ENCODE measurements at regions not wholly inside any gene's neighbourhood (a gene's known extent, or its start where the extent isn't known, plus 50 kb on each side); places are given as distances from the start of the nearest gene placed in this dataset.
"Not testable (repeated sequence)": the region's sequence is repeated elsewhere in the genome, so short reads cannot be mapped to it uniquely, and the experiment has no call there.

- no peak for DNase-seq
Measured at GRCh38 chr7:130850956-130851355, 116.9 kb upstream of the KLF14 start.

GRCh38 chr7:130852867-130853266 is 118.9 kb upstream of the KLF14 start:
- DNase-seq, result no peak

DNA sequence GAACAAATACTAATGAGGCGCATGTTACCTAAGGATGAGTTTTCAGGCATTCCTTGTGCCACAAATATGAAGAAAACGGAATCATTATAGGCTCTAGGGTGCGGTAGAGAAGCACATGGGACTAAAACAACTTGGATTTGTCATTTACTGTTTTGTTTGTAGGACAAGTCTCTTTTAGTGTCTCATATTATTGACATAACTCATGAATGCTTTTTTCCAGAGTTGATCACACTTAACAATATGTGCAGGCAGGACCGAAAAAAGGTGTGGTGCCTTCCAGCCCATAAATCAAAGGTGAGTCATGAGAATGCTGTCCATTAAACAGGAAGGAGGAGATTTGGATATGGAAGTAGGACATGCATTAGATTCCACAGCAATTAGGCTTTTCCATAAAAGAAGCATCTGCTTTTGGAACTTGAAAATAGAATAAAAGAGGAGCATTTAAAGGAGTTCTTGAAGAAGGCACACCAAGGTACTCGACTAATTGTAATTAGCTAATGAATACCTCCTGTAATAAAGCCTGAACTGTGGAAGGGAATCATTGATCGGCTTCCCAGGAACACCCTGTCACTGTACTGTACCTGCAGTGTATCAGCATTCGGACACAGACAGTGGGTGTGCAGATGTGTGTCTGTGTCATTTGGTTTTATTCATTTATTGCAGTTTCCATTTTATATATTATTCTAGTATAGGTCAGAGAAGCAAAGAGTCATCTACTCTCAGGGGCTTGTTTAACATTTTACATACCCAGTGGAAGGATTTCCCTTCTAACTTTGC is 119.7 kb upstream of the KLF14 start:
- DNase-seq, result no peak

- no peak for DNase-seq
Measured at GRCh38 chr7:130854481-130854880, 120.5 kb upstream of the KLF14 start.

GRCh38 chr7:130856866-130857265 is 122.9 kb upstream of the KLF14 start:
- DNase-seq, result no peak

DNA sequence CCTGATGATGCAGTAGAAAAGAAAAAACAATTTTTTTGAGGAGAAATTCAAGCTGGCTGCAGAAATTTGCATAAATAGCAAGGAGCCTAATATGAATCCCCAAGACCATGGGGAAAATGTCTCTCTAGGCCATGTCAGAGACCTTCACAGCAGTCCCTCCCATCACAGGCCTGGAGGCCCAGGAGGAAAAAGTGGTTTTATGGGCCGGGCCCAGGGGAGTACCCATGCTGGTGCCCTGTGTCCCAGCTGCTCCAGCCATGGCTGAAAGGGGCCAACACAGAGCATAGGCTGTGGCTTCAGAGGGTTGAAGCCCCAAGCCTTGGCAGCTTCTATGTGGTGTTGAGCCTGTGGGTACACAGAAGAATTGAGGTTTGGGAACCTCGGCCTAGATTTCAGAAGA is 126.8 kb upstream of the KLF14 start:
- not testable (repeated sequence) for DNase-seq

DNA sequence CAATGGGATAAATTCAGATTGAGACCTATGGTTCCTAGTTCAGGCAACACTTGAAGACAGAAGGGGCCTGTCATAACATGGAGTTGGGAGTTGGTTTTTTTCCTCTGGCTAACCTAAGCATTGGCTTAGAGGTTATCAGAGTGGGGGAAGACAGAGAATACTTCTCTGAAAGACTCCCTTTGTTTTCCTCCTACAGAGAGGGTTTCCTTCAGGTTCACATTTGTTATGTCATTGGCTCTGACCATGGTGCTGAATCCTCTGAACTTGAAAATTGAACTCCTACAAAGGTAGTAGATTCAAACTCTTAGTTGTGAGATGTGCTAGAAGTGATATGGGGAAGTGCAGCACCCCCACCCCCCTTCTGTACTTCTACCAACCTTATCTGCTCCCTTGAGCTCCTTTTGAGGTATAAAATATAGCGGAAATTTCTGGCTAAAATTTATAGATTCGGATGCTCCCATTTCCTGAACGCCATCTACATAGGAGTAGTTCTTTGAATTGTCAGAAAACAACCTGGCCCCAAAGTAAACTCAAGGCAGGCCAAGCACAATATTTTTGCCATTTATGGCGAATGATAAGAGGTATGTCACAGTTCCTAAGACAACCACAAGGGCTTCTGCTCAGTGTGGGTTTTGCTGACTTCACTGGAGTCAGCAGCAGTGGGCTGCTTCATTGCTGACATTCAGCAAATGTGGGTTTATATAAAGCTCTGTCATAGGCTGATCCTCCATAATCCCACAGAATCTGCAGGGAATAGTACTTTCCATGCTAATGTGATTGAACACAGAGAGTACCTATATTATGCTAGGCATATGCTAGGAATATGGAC is 131.6 kb upstream of the KLF14 start:
- DNase-seq, result no peak

DNA sequence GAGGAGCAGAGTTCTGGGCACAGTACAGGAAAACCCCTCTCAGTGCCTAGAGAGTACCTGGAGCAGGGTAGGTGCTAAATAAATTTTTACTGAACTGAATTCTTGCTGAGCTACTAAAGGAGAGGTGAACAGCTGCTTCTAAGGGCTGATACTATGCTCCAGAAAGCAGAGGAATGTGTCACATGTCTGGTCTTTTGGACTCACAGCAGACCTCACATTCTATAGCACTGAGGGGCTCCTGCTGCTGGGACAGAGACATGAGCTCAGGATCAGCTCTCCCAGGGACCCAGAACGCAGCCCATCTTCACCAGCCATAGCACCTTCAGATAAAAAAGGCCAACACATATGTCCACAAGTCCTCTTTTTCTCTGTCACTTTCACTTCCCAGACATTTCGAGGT is 133.0 kb upstream of the KLF14 start:
- DNase-seq, result no peak

DNA sequence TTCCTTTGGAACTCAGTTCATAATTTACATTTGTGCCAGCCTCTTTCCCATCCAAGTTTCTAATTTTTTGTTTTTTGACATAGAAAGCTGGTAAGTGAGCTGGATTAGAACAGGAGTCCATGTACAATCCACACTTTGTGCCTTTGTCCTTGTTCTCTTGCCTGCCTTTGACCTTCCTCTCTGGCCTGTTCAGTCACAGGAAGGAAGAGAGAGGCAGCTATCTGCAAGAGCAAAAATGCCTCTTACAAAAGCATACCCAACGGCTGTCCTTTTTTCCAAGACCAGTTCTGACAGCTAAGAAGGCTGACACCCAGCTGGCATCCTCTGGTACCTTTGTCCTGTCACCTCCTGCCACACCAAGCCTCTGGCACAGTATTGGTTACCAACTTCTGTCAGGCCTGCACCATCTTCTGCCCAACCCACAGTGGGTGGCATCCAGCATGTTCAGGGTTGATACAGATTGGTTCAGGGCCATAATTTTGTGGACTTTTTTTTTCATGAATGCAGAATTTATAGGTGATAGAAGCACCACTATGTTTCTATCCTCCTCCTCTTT is 133.7 kb upstream of the KLF14 start:
- no peak for DNase-seq

- no peak for DNase-seq
Measured at GRCh38 chr7:130868139-130868538, 134.1 kb upstream of the KLF14 start.

DNA sequence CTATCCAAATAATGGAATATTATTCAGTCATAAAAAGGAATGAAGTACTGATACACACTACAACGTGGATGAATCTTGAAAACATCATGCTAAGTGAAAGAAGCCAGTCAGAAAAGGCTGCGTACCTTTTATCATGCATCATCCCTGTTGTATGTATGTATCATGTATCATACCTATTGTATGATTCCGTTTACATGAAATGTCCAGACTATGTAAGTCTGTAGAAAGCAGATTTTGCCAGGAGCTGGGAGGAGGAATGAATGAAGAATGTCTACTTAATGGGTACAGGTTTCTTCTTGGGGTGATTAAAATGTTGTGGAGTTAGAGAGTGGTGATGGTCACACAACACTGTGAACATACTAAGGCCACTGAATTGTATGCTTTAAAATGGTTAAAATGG is 135.9 kb upstream of the KLF14 start:
- DNase-seq, result no peak

DNA sequence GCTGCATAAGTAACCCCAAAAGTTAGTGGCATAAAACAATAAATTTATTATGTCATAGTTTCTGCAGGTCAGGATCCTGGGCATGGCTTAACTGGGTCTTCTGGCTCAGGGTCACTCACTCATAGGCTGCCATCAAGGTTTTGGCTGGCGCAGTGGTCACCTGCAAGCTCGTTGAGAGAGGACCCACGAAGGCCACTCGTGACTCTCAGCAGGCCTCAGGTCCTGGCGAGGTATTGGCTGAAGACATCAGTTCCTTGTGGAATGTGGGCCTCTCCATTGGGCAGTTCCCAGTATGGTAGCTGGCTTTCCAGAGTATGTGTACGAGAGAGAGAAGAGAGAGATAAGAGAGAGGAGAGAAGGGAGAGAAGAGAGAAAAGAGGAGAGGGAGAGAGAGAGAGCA is 138.3 kb upstream of the KLF14 start:
- DNase-seq, result no peak

- DNase-seq, result no peak
Measured at GRCh38 chr7:130872756-130873448, 138.9 kb upstream of the KLF14 start.

DNA sequence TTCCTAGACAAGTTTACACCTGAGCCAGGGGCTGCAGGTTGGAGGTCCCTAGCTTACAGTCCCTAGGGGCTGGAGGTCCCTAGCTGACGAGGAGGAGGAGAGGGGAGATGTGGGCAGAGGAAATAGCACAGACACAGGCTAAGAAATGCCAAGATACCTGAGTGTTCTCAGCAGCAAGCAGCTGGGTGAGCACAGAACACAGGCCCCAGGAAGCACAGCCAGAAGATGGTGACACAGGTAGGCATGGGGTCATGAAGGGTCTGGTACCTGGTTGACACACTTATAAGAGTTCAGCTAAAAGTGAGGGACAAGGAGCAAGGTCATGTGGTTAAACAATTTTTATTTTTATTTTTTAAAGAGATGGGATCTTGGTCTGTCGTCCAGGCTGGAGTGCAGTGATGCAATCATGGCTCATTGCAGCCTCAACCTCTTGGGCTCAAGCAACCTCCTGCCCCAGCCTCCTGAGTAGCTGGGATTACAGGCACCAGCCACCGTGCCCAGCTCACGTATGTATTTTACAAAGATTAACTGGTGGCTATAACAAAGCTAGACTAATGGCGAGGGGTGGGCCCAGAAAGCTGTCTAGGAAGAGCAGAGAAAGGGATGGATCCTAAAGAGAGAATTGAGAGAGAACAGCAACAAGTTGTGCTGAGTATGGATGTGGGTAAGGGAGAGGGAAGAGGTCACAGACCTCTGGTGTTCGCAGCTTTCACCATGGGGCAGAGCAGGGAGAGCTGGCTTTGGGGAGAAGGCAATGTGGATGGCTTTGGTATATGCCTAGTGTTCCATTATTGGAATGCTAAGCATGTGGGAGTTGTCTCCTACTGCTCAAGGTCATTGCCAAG is 140.3 kb upstream of the KLF14 start:
- no peak for DNase-seq

DNA sequence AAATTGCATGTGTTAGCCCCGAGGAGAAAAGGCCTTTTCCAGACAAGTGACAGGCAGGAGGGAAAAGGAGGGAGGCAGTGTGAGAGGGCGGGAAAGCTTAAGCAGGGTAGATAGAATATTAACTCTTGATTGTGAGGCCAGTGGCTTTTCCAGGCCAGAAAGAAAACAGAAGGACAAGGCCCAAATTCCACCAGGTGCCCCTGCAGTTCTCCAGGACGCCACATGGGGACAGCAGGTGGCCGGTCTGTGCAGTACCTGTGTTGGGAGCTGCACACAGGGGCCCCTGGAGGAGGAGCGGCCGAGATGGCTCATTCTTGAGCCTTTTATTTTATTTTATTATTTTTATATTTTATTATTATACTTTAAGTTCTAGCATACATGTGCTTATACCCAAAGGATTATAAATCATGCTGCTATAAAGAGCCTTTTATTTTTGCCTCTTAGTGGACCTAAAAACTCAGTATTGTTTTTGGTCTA is 141.3 kb upstream of the KLF14 start:
- DNase-seq, result peak; percentile 13

- no peak for DNase-seq
Measured at GRCh38 chr7:130875901-130876300, 141.9 kb upstream of the KLF14 start.

GRCh38 chr7:130877236-130877990 is 143.4 kb upstream of the KLF14 start:
- DNase-seq, result no peak

GRCh38 chr7:130877991-130878305 is 143.9 kb upstream of the KLF14 start:
- DNase-seq, result no peak

GRCh38 chr7:130878785-130879184 is 144.8 kb upstream of the KLF14 start:
- DNase-seq, result no peak

- peak; percentile 30 for DNase-seq
Measured at GRCh38 chr7:130879191-130879590, 145.2 kb upstream of the KLF14 start.

GRCh38 chr7:130880668-130881067 is 146.7 kb upstream of the KLF14 start:
- no peak for DNase-seq
